ENCODE measurements at regions not wholly inside any gene's neighbourhood (a gene's known extent, or its start where the extent isn't known, plus 50 kb on each side); places are given as distances from the start of the nearest gene placed in this dataset.

- peaks cover 0 to 21% of the 10 kb centered on the region in 2 experiments; a peak in 1 of 4 replicates for H3K4me1 ChIP-seq (ENCODE audit: control insufficient read depth in 1 of 2, insufficient read depth in 2 of 2, low read length in 2 of 2)
- no peak overlapping the region for H2AFZ ChIP-seq (ENCODE audit: low read depth, low read length, poor library complexity, severe bottlenecking)
- no peaks in the 10 kb centered on the region for H3K9me2 ChIP-seq (ENCODE audit: insufficient read depth)
- H3K9ac ChIP-seq (ENCODE audit: low read length), result no peak overlapping the region
- no TSS peak for BruUV-seq (replicated peaks)
- no peaks in the 10 kb centered on the region for H3K27me3 ChIP-seq (ENCODE audit: insufficient read depth, low read length)
- H4K20me1 ChIP-seq (ENCODE audit: insufficient read depth), result no peaks in the 10 kb centered on the region
- ChIA-PET CTCF (interaction anchor here (1.2 kb wide), 1 partner anchor 10 kb away, joined by 4 read pairs; no protein-coding TSS in a partner anchor), POLR2A (no interaction called here), RAD21 (ENCODE audit: low non-redundant PET in 1 of 2, low total read pairs in 2 of 2, uncharacterized antibody in 2 of 2, unreplicated experiment in 2 of 2) (no interaction called here)
- H3K79me2 ChIP-seq (ENCODE audit: insufficient read depth, low read length), result no peaks in the 10 kb centered on the region
- no peak for TF ChIP-seq JUND (IDR thresholded peaks at IDR 0.05)
- TF ChIP-seq, protein P1, sequence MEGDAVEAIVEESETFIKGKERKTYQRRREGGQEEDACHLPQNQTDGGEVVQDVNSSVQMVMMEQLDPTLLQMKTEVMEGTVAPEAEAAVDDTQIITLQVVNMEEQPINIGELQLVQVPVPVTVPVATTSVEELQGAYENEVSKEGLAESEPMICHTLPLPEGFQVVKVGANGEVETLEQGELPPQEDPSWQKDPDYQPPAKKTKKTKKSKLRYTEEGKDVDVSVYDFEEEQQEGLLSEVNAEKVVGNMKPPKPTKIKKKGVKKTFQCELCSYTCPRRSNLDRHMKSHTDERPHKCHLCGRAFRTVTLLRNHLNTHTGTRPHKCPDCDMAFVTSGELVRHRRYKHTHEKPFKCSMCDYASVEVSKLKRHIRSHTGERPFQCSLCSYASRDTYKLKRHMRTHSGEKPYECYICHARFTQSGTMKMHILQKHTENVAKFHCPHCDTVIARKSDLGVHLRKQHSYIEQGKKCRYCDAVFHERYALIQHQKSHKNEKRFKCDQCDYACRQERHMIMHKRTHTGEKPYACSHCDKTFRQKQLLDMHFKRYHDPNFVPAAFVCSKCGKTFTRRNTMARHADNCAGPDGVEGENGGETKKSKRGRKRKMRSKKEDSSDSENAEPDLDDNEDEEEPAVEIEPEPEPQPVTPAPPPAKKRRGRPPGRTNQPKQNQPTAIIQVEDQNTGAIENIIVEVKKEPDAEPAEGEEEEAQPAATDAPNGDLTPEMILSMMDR (IDR thresholded peaks at IDR 0.05 in 2 of 3, conservative IDR thresholded peaks at IDR 0.05 in 1 of 3; ENCODE audit: borderline replicate concordance in 1 of 3, insufficient read depth in 1 of 3, low read depth in 2 of 3, low read length in 2 of 3), result no peak
- TF ChIP-seq EZH2 (IDR thresholded peaks at IDR 0.05), result no peak
- H3K9me3 ChIP-seq (ENCODE audit: control insufficient read depth in 1 of 2, insufficient read depth in 1 of 2, low read depth in 1 of 2, low read length in 2 of 2), result no peaks in the 10 kb centered on the region
- DNase-seq (ENCODE audit: low read depth, low spot score), result no peak
- no peak overlapping the region for H3K27ac ChIP-seq (ENCODE audit: low read depth, low read length)
- H3K4me3 ChIP-seq (replicated peaks in 1 of 2; ENCODE audit: low read depth in 1 of 2, low read length in 2 of 2), result no peak overlapping the region
- no peaks in the 10 kb centered on the region for H3K36me3 ChIP-seq (ENCODE audit: control insufficient read depth in 1 of 2, insufficient read depth in 2 of 2, low read length in 2 of 2)
- intact Hi-C loops (cut with micrococcal nuclease), result loop anchor here (10.0 kb wide), 1 partner anchor 60 kb away; no protein-coding TSS in a partner anchor
- H3K4me2 ChIP-seq (ENCODE audit: low read length), result no peak overlapping the region
- no peak for ATAC-seq
Measured at GRCh38 chr9:70474413-70474812, 60.0 kb upstream of the KLF9 start.

GRCh38 chr9:70472268-70473249 is 58.1 kb upstream of the KLF9 start:
- Histone ChIP-seq H3K27ac (ENCODE audit: low read depth, low read length) (no peak overlapping the region), H3K9ac (ENCODE audit: low read length) (no peak overlapping the region), H3K9me2 (ENCODE audit: insufficient read depth) (no peaks in the 10 kb centered on the region), H3K4me3 (replicated peaks in 1 of 2; ENCODE audit: low read depth in 1 of 2, low read length in 2 of 2) (no peak overlapping the region), H3K36me3 (ENCODE audit: control insufficient read depth in 1 of 2, insufficient read depth in 2 of 2, low read length in 2 of 2) (no peaks in the 10 kb centered on the region), H3K4me1 (ENCODE audit: control insufficient read depth in 1 of 2, insufficient read depth in 2 of 2, low read length in 2 of 2) (peaks cover 0 to 16% of the 10 kb centered on the region in 2 experiments; a peak in 1 of 4 replicates), H4K20me1 (ENCODE audit: insufficient read depth) (no peaks in the 10 kb centered on the region), H3K27me3 (ENCODE audit: insufficient read depth, low read length) (no peaks in the 10 kb centered on the region), H2AFZ (ENCODE audit: low read depth, low read length, poor library complexity, severe bottlenecking) (no peak overlapping the region), H3K79me2 (ENCODE audit: insufficient read depth, low read length) (no peaks in the 10 kb centered on the region), H3K4me2 (ENCODE audit: low read length) (no peak overlapping the region), H3K9me3 (ENCODE audit: control insufficient read depth in 1 of 2, insufficient read depth in 1 of 2, low read depth in 1 of 2, low read length in 2 of 2) (no peaks in the 10 kb centered on the region)
- POLR2A ChIA-PET, result no interaction called here
- no TSS peak for BruUV-seq (replicated peaks)
- intact Hi-C loops (cut with micrococcal nuclease), result loop anchor here (10.0 kb wide), 1 partner anchor 62 kb away; no protein-coding TSS in a partner anchor
- DNase-seq (ENCODE audit: low read depth, low spot score) (no peak), ATAC-seq (no peak)
- RAD21 ChIA-PET (ENCODE audit: low non-redundant PET in 1 of 2, low total read pairs in 2 of 2, uncharacterized antibody in 2 of 2, unreplicated experiment in 2 of 2), result no interaction called here
- CTCF ChIA-PET, result interaction anchor here (1.6 kb wide), 1 partner anchor 12 kb away, joined by 3 read pairs; no protein-coding TSS in a partner anchor
- TF ChIP-seq CEBPB (IDR thresholded peaks at IDR 0.05; ENCODE audit: low read depth) (no peak), ZFX (IDR thresholded peaks at IDR 0.05) (no peak), JUND (IDR thresholded peaks at IDR 0.05) (no peak), EZH2 (IDR thresholded peaks at IDR 0.05) (no peak), CBX3 (IDR thresholded peaks at IDR 0.05; ENCODE audit: low read depth) (no peak), ZNF274 (IDR thresholded peaks at IDR 0.05; ENCODE audit: low read depth, low read length) (no peak), EZH2phosphoT487 (IDR thresholded peaks at IDR 0.05; ENCODE audit: borderline replicate concordance) (no peak)
- TF ChIP-seq, protein P2, sequence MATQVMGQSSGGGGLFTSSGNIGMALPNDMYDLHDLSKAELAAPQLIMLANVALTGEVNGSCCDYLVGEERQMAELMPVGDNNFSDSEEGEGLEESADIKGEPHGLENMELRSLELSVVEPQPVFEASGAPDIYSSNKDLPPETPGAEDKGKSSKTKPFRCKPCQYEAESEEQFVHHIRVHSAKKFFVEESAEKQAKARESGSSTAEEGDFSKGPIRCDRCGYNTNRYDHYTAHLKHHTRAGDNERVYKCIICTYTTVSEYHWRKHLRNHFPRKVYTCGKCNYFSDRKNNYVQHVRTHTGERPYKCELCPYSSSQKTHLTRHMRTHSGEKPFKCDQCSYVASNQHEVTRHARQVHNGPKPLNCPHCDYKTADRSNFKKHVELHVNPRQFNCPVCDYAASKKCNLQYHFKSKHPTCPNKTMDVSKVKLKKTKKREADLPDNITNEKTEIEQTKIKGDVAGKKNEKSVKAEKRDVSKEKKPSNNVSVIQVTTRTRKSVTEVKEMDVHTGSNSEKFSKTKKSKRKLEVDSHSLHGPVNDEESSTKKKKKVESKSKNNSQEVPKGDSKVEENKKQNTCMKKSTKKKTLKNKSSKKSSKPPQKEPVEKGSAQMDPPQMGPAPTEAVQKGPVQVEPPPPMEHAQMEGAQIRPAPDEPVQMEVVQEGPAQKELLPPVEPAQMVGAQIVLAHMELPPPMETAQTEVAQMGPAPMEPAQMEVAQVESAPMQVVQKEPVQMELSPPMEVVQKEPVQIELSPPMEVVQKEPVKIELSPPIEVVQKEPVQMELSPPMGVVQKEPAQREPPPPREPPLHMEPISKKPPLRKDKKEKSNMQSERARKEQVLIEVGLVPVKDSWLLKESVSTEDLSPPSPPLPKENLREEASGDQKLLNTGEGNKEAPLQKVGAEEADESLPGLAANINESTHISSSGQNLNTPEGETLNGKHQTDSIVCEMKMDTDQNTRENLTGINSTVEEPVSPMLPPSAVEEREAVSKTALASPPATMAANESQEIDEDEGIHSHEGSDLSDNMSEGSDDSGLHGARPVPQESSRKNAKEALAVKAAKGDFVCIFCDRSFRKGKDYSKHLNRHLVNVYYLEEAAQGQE (IDR thresholded peaks at IDR 0.05; ENCODE audit: low read depth), result no peak
- TF ChIP-seq, protein P1 (IDR thresholded peaks at IDR 0.05 in 2 of 3, conservative IDR thresholded peaks at IDR 0.05 in 1 of 3; ENCODE audit: borderline replicate concordance in 1 of 3, insufficient read depth in 1 of 3, low read depth in 2 of 3, low read length in 2 of 3), result no peak
